PC-9 (cell line): ENCODE measurements at regions not wholly inside any gene's neighbourhood (a gene's known extent, or its start where the extent isn't known, plus 50 kb on each side); places are given as distances from the start of the nearest gene placed in this dataset.

Source experiments
- BruUV-seq: library from RNA; stranded (reverse); fragments of 400-500 nt; replicated peaks from 2 replicates; lab custom pipeline; 2021; lab: Mats Ljungman, UMichigan
- CTCF ChIA-PET: fragments of 300-600 bp; sonication (Branson Sonifier 250); formaldehyde crosslinking; loops from one replicate; lab custom pipeline; 2022; ENCODE audit warnings: antibody characterized with exemption; lab: Charles Lee
- POLR2A ChIA-PET: fragments of 300-600 bp; sonication (Branson Sonifier 250); formaldehyde crosslinking; loops from one replicate; lab custom pipeline; 2022; ENCODE audit warnings: antibody characterized with exemption; ENCODE audit not compliant: unreplicated experiment; lab: Charles Lee
- DNase-seq, 2 experiments: peaks; one replicate each; pipeline versions ENCODE4 v3.0.0 to v3.0.0-alpha.2; 2015 to 2022; ENCODE audit warnings: mixed read lengths in 1 of 2
- H2AFZ ChIP-seq: fragments of 200-600 bp; sonication (generic); 2 replicates; pipeline ENCODE4 v1.8.1; 2017; ENCODE audit warnings: antibody characterized with exemption
- H3F3A ChIP-seq: fragments of 200-600 bp; sonication (generic); 2 replicates; pipeline ENCODE4 v1.8.1; 2017; ENCODE audit warnings: antibody characterized with exemption, mild to moderate bottlenecking, low read depth; ENCODE audit not compliant: insufficient read depth
- H3K27ac ChIP-seq: fragments of 200-600 bp; sonication (generic); 2 replicates; pipeline ENCODE4 v1.6.1; 2016; ENCODE audit warnings: mixed run types
- H3K27me3 ChIP-seq: fragments of 200-600 bp; sonication (generic); 2 replicates; pipeline ENCODE4 v1.6.1; 2016; ENCODE audit warnings: low read depth, mixed run types; ENCODE audit not compliant: insufficient read depth
- H3K36me3 ChIP-seq: fragments of 200-600 bp; sonication (generic); 2 replicates; pipeline ENCODE4 v1.6.1; 2016; ENCODE audit warnings: low read depth, mixed run types
- H3K4me1 ChIP-seq: fragments of 200-600 bp; sonication (generic); replicated peaks from 2 replicates; pipeline ENCODE4 v1.6.1; 2016; ENCODE audit warnings: mixed run types; ENCODE audit not compliant: insufficient read depth
- H3K4me2 ChIP-seq: fragments of 200-600 bp; sonication (generic); 2 replicates; pipeline ENCODE4 v1.6.1; 2017; ENCODE audit warnings: mixed run types
- H3K4me3 ChIP-seq: fragments of 200-600 bp; sonication (generic); 2 replicates; pipeline ENCODE4 v1.6.1; 2016; ENCODE audit warnings: mixed run types
- H3K79me2 ChIP-seq: fragments of 200-600 bp; sonication (generic); 2 replicates; pipeline ENCODE4 v1.6.1; 2017; ENCODE audit warnings: low read depth, mixed run types
- H3K9me2 ChIP-seq: fragments of 200-600 bp; sonication (generic); 2 replicates; pipeline ENCODE4 v1.8.1; 2017; ENCODE audit warnings: mild to moderate bottlenecking; ENCODE audit not compliant: insufficient read depth
- H3K9me3 ChIP-seq: fragments of 200-600 bp; sonication (generic); 2 replicates; pipeline ENCODE4 v1.8.1; 2016; ENCODE audit warnings: low read depth; ENCODE audit not compliant: insufficient read depth
- H4K20me1 ChIP-seq: fragments of 200-600 bp; sonication (generic); 2 replicates; pipeline ENCODE4 v1.8.1; 2017; ENCODE audit not compliant: insufficient read depth
- EZH2 ChIP-seq: fragments of 200-600 bp; sonication (generic); IDR thresholded peaks from 2 replicates; pipeline ENCODE4 v1.8.0; 2017; ENCODE audit warnings: antibody characterized with exemption, low read depth
- intact Hi-C: fragments of 100-400 bp; cut with micrococcal nuclease; formaldehyde crosslinking; loops from one replicate; pipeline ENCODE4 v1.10.0; 2022; ENCODE audit not compliant: unreplicated experiment
- TF ChIP-seq, protein P1 (sequence below): fragments of 200-600 bp; sonication (generic); conservative IDR thresholded peaks from 2 replicates; pipeline ENCODE4 v1.6.1; 2017; ENCODE audit warnings: mixed run types, antibody characterized with exemption, mild to moderate bottlenecking, moderate library complexity

DNA sequence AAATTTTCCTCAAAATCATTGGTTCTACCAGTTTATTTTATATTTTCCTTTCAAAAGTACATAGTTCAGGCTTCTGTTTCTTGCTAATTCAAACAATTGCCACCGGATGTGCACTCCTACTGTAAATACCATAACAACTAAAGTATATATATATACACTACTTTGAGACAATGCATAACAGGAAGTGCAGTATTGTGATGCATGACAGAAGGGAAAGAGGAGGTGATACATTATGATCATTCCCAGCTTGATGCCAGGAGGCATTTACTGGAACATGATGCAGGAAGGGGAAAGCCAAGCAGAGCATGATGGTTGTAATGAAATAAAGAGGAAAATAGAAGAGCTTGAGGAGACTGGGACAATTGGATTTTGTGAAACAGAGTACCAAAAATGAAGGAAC is 215.2 kb upstream of the NT5C1B start:
- no peaks in the 10 kb centered on the region for H3K79me2 ChIP-seq
- no peak overlapping the region for H3K4me3 ChIP-seq
- no peak overlapping the region for H3K27ac ChIP-seq
- H2AFZ ChIP-seq = no peak overlapping the region
- 0 out of 2 replicates have a peak, but pooled peaks cover 7% of the 10 kb centered on the region for H3K9me2 ChIP-seq
- no peak overlapping the region for H3K4me2 ChIP-seq
- H3K9me3 ChIP-seq = no peaks in the 10 kb centered on the region
- H3F3A ChIP-seq = no peaks in the 10 kb centered on the region
- CTCF ChIA-PET = no interaction called here
- H3K27me3 ChIP-seq = no peaks in the 10 kb centered on the region
- POLR2A ChIA-PET = no interaction called here
- H4K20me1 ChIP-seq = no peaks in the 10 kb centered on the region
- no TSS peak for BruUV-seq
- TF ChIP-seq, protein P1, sequence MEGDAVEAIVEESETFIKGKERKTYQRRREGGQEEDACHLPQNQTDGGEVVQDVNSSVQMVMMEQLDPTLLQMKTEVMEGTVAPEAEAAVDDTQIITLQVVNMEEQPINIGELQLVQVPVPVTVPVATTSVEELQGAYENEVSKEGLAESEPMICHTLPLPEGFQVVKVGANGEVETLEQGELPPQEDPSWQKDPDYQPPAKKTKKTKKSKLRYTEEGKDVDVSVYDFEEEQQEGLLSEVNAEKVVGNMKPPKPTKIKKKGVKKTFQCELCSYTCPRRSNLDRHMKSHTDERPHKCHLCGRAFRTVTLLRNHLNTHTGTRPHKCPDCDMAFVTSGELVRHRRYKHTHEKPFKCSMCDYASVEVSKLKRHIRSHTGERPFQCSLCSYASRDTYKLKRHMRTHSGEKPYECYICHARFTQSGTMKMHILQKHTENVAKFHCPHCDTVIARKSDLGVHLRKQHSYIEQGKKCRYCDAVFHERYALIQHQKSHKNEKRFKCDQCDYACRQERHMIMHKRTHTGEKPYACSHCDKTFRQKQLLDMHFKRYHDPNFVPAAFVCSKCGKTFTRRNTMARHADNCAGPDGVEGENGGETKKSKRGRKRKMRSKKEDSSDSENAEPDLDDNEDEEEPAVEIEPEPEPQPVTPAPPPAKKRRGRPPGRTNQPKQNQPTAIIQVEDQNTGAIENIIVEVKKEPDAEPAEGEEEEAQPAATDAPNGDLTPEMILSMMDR = no peak
- TF ChIP-seq EZH2 = no peak
- intact Hi-C loops = no loop called here
- DNase-seq = no peak
- no peaks in the 10 kb centered on the region for H3K36me3 ChIP-seq
- no peaks in the 10 kb centered on the region for H3K4me1 ChIP-seq

GRCh38 chr2:18803141-18803939 is 214.0 kb upstream of the NT5C1B start:
- Histone ChIP-seq H2AFZ (no peak overlapping the region), H3K4me2 (no peak overlapping the region), H3K9me3 (no peaks in the 10 kb centered on the region), H3K79me2 (no peaks in the 10 kb centered on the region), H3K9me2 (0 out of 2 replicates have a peak, but pooled peaks cover 6% of the 10 kb centered on the region), H3F3A (no peaks in the 10 kb centered on the region), H3K4me1 (no peaks in the 10 kb centered on the region), H3K36me3 (no peaks in the 10 kb centered on the region), H3K4me3 (no peak overlapping the region), H3K27ac (no peak overlapping the region), H4K20me1 (no peaks in the 10 kb centered on the region), H3K27me3 (no peaks in the 10 kb centered on the region)
- CTCF ChIA-PET = interaction anchor here (0.6 kb wide), 1 partner anchor 11 kb away, joined by 3 read pairs; no protein-coding TSS in a partner anchor
- intact Hi-C loops = no loop called here
- DNase-seq = no peak
- POLR2A ChIA-PET = no interaction called here
- BruUV-seq = no TSS peak
- no peak for TF ChIP-seq EZH2
- TF ChIP-seq, protein P1 = no peak

GRCh38 chr2:18800240-18800971 is 211.0 kb upstream of the NT5C1B start:
- no peaks in the 10 kb centered on the region for H3K9me2 ChIP-seq
- no peaks in the 10 kb centered on the region for H3K9me3 ChIP-seq
- intact Hi-C loops = no loop called here
- H4K20me1 ChIP-seq = no peaks in the 10 kb centered on the region
- no peaks in the 10 kb centered on the region for H3K4me1 ChIP-seq
- no peak overlapping the region for H3K4me3 ChIP-seq
- ChIA-PET POLR2A (no interaction called here), CTCF (no interaction called here)
- DNase-seq = no peak
- no peaks in the 10 kb centered on the region for H3K36me3 ChIP-seq
- H3F3A ChIP-seq = no peaks in the 10 kb centered on the region
- no peaks in the 10 kb centered on the region for H3K79me2 ChIP-seq
- no peak overlapping the region for H3K4me2 ChIP-seq
- H3K27me3 ChIP-seq = no peaks in the 10 kb centered on the region
- H2AFZ ChIP-seq = no peak overlapping the region
- TF ChIP-seq EZH2 = no peak
- TF ChIP-seq, protein P1 = no peak
- no TSS peak for BruUV-seq
- no peak overlapping the region for H3K27ac ChIP-seq
